CD4-positive, alpha-beta T cell treated with Interleukin-17A for 4 hours (primary cell): ENCODE measurements at regions not wholly inside any gene's neighbourhood (a gene's known extent, or its start where the extent isn't known, plus 50 kb on each side); places are given as distances from the start of the nearest gene placed in this dataset.
"Not testable (repeated sequence)": the region's sequence is repeated elsewhere in the genome, so short reads cannot be mapped to it uniquely, and the experiment has no call there.

Source experiments
- DNase-seq: peaks from one replicate; pipeline ENCODE4 v3.0.0-alpha.2; 2020; ENCODE audit warnings: mixed read lengths

GRCh38 chr5:7096294-7096693 lies 299.6 kb upstream of the ADCY2 start:
- no peak for DNase-seq

- no peak for DNase-seq
Observed at GRCh38 chr5:7105358-7105757, 290.6 kb upstream of the ADCY2 start.

GRCh38 chr5:7117961-7118360 lies 278.0 kb upstream of the ADCY2 start:
- DNase-seq = no peak

- no peak for DNase-seq
Observed at GRCh38 chr5:7131680-7132079, 264.3 kb upstream of the ADCY2 start.

- no peak for DNase-seq
Observed at GRCh38 chr5:7146886-7147285, 249.1 kb upstream of the ADCY2 start.

GRCh38 chr5:7157083-7157482 lies 238.9 kb upstream of the ADCY2 start:
- no peak for DNase-seq

GRCh38 chr5:7169240-7169878 lies 226.6 kb upstream of the ADCY2 start:
- DNase-seq = no peak

GRCh38 chr5:7170785-7171184 lies 225.2 kb upstream of the ADCY2 start:
- not testable (repeated sequence) for DNase-seq

GRCh38 chr5:7179364-7179763 lies 216.6 kb upstream of the ADCY2 start:
- DNase-seq = no peak

GRCh38 chr5:7181841-7182240 lies 214.1 kb upstream of the ADCY2 start:
- DNase-seq = no peak

GRCh38 chr5:7185742-7186141 lies 210.2 kb upstream of the ADCY2 start:
- DNase-seq = no peak

GRCh38 chr5:7186818-7187217 lies 209.1 kb upstream of the ADCY2 start:
- DNase-seq = no peak

- DNase-seq = no peak
Observed at GRCh38 chr5:7190712-7191250, 205.2 kb upstream of the ADCY2 start.

- DNase-seq = no peak
Observed at GRCh38 chr5:7192016-7192415, 203.9 kb upstream of the ADCY2 start.

GRCh38 chr5:7202846-7203245 lies 193.1 kb upstream of the ADCY2 start:
- no peak for DNase-seq

GRCh38 chr5:7207979-7208378 lies 188.0 kb upstream of the ADCY2 start:
- no peak for DNase-seq

GRCh38 chr5:7208938-7209337 lies 187.0 kb upstream of the ADCY2 start:
- no peak for DNase-seq

GRCh38 chr5:7209658-7210057 lies 186.3 kb upstream of the ADCY2 start:
- DNase-seq = no peak

GRCh38 chr5:7210549-7210948 lies 185.4 kb upstream of the ADCY2 start:
- DNase-seq = no peak

- DNase-seq = no peak
Observed at GRCh38 chr5:7213525-7213924, 182.4 kb upstream of the ADCY2 start.

- no peak for DNase-seq
Observed at GRCh38 chr5:7214906-7215416, 181.0 kb upstream of the ADCY2 start.

- no peak for DNase-seq
Observed at GRCh38 chr5:7218141-7218540, 177.8 kb upstream of the ADCY2 start.

GRCh38 chr5:7220156-7220555 lies 175.8 kb upstream of the ADCY2 start:
- no peak for DNase-seq

GRCh38 chr5:7221041-7221440 lies 174.9 kb upstream of the ADCY2 start:
- no peak for DNase-seq

GRCh38 chr5:7225826-7226225 lies 170.1 kb upstream of the ADCY2 start:
- no peak for DNase-seq
